ENCODE measurements at regions not wholly inside any gene's neighbourhood (a gene's known extent, or its start where the extent isn't known, plus 50 kb on each side); places are given as distances from the start of the nearest gene placed in this dataset.
"Not testable (repeated sequence)": the region's sequence is repeated elsewhere in the genome, so short reads cannot be mapped to it uniquely, and the experiment has no call there.

GRCh38 chr10:22467393-22467792 is 122.1 kb downstream of the SPAG6 start:
- H3K27ac Mint-ChIP-seq (ENCODE audit: unreplicated experiment): not testable (repeated sequence)

GRCh38 chr10:22468570-22469320 is 123.4 kb downstream of the SPAG6 start:
- Histone ChIP-seq H3K4me1 (ENCODE audit: insufficient read depth, low read length) (no peaks in the 10 kb centered on the region), H3K36me3 (ENCODE audit: insufficient read depth, low read length) (no peaks in the 10 kb centered on the region), H4K20me1 (ENCODE audit: insufficient read depth, low read length) (no peaks in the 10 kb centered on the region), H3K79me2 (ENCODE audit: insufficient read depth, low read length) (no peaks in the 10 kb centered on the region), H3K4me2 (ENCODE audit: low read length) (no peak overlapping the region), H3K9me3 (ENCODE audit: insufficient read depth, low read depth, low read length) (no peaks in the 10 kb centered on the region), H2AFZ (ENCODE audit: low read depth, low read length) (no peak overlapping the region), H3K4me3 (ENCODE audit: insufficient read depth, low read depth, low read length) (no peak overlapping the region), H3K27me3 (ENCODE audit: insufficient read depth, low read length) (peaks cover 26% of the 10 kb centered on the region), H3K27ac (ENCODE audit: low read depth, low read length) (no peak overlapping the region), H3K9ac (ENCODE audit: low read length) (no peak overlapping the region)
- no peak for TF ChIP-seq EZH2 (IDR thresholded peaks at IDR 0.05; ENCODE audit: insufficient read depth, low read length)
- Mint-ChIP-seq H3K36me3 (ENCODE audit: low read depth, unreplicated experiment) (no peaks in the 10 kb centered on the region), H3K27ac (ENCODE audit: unreplicated experiment) (no peak overlapping the region), H3K4me3 (ENCODE audit: unreplicated experiment) (no peak overlapping the region), H3K27me3 (ENCODE audit: low read depth, unreplicated experiment) (peaks cover 38% of the 10 kb centered on the region), H3K9me3 (ENCODE audit: unreplicated experiment) (no peaks in the 10 kb centered on the region), H3K4me1 (ENCODE audit: low read depth, unreplicated experiment) (no peaks in the 10 kb centered on the region)
- FAIRE-seq (no peak), DNase-seq (ENCODE audit: low read depth) (no peak)

More at GRCh38 chr10:22467393-22467792, 122.1 kb downstream of the SPAG6 start:
- H3K9me3 Mint-ChIP-seq (ENCODE audit: unreplicated experiment); H4K20me1 ChIP-seq (ENCODE audit: insufficient read depth, low read length); H3K4me2 ChIP-seq (ENCODE audit: low read length); H3K36me3 Mint-ChIP-seq (ENCODE audit: low read depth, unreplicated experiment); H3K9me3 ChIP-seq (ENCODE audit: insufficient read depth, low read depth, low read length); H2AFZ ChIP-seq (ENCODE audit: low read depth, low read length); DNase-seq (ENCODE audit: low read depth); H3K79me2 ChIP-seq (ENCODE audit: insufficient read depth, low read length); H3K9ac ChIP-seq (ENCODE audit: low read length); H3K36me3 ChIP-seq (ENCODE audit: insufficient read depth, low read length); FAIRE-seq; H3K4me3 ChIP-seq (ENCODE audit: insufficient read depth, low read depth, low read length); H3K4me3 Mint-ChIP-seq (ENCODE audit: unreplicated experiment); H3K4me1 ChIP-seq (ENCODE audit: insufficient read depth, low read length); H3K4me1 Mint-ChIP-seq (ENCODE audit: low read depth, unreplicated experiment); H3K27ac ChIP-seq (ENCODE audit: low read depth, low read length): not testable (repeated sequence)
- peaks cover 17% of the 10 kb centered on the region for H3K27me3 ChIP-seq (ENCODE audit: insufficient read depth, low read length)
- peaks cover 34% of the 10 kb centered on the region for H3K27me3 Mint-ChIP-seq (ENCODE audit: low read depth, unreplicated experiment)

GRCh38 chr10:22473044-22473443 is 127.7 kb downstream of the SPAG6 start:
- H3K9me3 Mint-ChIP-seq (ENCODE audit: unreplicated experiment): no peaks in the 10 kb centered on the region
- peaks cover 68% of the 10 kb centered on the region for H3K27me3 Mint-ChIP-seq (ENCODE audit: low read depth, unreplicated experiment)
- peaks cover 3% of the 10 kb centered on the region for H3K4me1 Mint-ChIP-seq (ENCODE audit: low read depth, unreplicated experiment)
- TF ChIP-seq EZH2 (IDR thresholded peaks at IDR 0.05; ENCODE audit: insufficient read depth, low read length): no peak
- no peak for TF ChIP-seq CTCF (IDR thresholded peaks at IDR 0.05; ENCODE audit: insufficient read depth, low read depth, low read length)
- Histone ChIP-seq H3K9me3 (ENCODE audit: insufficient read depth, low read depth, low read length) (no peaks in the 10 kb centered on the region), H3K4me2 (ENCODE audit: low read length) (no peak overlapping the region), H3K4me1 (ENCODE audit: insufficient read depth, low read length) (peaks cover 11% of the 10 kb centered on the region), H3K4me3 (ENCODE audit: insufficient read depth, low read depth, low read length) (no peak overlapping the region), H2AFZ (ENCODE audit: low read depth, low read length) (no peak overlapping the region), H3K36me3 (ENCODE audit: insufficient read depth, low read length) (no peaks in the 10 kb centered on the region), H3K27me3 (ENCODE audit: insufficient read depth, low read length) (peaks cover 67% of the 10 kb centered on the region), H3K79me2 (ENCODE audit: insufficient read depth, low read length) (no peaks in the 10 kb centered on the region), H3K27ac (ENCODE audit: low read depth, low read length) (no peak overlapping the region), H3K9ac (ENCODE audit: low read length) (no peak overlapping the region), H4K20me1 (ENCODE audit: insufficient read depth, low read length) (no peaks in the 10 kb centered on the region)
- FAIRE-seq: no peak
- no peaks in the 10 kb centered on the region for H3K36me3 Mint-ChIP-seq (ENCODE audit: low read depth, unreplicated experiment)
- no peak for DNase-seq (ENCODE audit: low read depth)
- no peak overlapping the region for H3K4me3 Mint-ChIP-seq (ENCODE audit: unreplicated experiment)
- H3K27ac Mint-ChIP-seq (ENCODE audit: unreplicated experiment): no peak overlapping the region

All from astrocyte (in vitro differentiated cells and primary cell).